GM18520 (cell line): ENCODE measurements at regions not wholly inside any gene's neighbourhood (a gene's known extent, or its start where the extent isn't known, plus 50 kb on each side); places are given as distances from the start of the nearest gene placed in this dataset.

ENCODE experiments used
- ATAC-seq: cut with Tn5 transposase; IDR thresholded peaks from one replicate; pipeline ENCODE4 v1.9.1; 2021; ENCODE audit not compliant: unreplicated experiment

DNA sequence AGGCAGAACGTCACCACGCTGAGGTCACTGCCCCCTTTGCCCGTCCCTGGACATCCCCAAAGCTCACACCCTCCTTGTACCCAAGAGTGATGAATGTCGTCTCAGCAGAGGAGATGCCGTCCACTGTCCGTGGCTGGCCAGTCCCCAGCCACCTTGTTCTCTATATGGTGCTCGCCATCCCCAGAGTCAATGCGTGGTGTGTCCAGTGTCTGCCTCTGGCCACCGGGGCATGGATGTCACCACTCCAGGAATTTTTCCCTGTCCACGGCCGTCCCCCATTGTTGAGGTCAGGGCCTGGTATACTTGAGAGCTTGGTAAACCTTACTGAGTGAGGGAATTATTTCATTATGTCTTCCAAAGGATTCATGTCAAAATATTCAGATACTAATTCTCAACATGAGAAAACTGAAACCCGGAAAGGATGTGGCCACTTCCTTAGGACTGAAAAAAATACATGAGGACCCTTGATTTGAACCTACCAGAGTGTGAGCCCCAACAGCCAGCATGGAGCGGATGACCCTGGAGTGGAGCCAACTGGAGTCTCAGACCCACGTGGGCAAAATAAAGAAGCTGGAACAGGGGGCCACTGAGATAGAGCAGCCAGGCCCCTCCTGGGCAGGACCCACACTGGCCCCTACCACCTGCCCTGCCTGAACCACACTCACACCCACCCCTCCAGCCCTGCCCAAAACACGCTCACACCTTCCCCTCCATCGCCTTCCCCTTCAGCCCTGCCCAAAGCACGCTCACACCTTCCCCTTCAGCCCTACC, 376.4 kb downstream of the BRD1 start:
- no peak for ATAC-seq

DNA sequence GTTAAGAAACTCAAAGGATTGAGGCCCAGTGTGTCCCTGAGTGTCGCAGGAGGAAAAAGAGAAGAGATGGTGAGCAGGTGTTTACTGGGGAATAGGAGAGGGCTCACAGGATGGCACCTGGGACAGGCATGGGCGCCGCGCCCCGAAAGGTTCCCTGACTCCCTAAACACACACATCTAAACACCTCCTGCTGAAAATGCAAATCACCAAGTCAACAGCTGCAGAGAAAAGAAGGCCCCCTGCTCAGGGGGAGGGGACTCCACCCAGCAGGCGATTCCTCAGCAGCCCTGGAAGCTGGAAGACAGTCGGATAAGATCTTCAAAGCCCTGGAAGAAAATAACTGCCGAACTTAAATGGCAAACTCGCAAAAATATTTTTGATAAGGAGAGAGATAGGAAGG, 377.2 kb downstream of the BRD1 start:
- no peak for ATAC-seq

DNA sequence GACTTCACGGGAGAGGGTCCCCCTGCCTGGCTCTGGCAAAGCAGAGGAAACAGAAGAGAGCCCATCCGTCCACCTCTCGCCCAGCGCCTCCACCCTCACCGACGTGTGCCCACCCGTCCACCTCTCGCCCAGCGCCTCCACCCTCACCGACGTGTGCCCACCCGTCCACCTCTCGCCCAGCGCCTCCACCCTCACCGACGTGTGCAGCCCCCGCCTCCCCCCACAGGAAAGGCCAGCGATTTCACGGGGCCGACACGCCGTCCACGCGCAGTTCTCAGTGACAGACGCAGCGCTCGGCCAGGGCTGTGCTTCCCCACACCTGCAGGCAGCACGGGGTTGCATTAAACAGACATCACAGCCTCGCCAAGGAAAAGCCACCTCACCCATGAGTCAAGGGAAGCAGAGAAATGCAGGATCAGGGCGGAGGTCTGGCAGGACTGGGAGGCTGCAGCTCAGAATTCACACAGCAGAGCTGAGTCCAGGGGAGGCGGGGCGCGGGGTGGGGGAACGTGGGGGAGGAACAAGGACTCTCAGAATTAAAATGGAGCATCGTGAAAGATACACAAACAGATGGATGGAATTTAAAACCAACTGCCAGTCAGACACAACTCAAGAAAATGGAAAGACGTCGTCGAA, 377.7 kb downstream of the BRD1 start:
- ATAC-seq: no peak

DNA sequence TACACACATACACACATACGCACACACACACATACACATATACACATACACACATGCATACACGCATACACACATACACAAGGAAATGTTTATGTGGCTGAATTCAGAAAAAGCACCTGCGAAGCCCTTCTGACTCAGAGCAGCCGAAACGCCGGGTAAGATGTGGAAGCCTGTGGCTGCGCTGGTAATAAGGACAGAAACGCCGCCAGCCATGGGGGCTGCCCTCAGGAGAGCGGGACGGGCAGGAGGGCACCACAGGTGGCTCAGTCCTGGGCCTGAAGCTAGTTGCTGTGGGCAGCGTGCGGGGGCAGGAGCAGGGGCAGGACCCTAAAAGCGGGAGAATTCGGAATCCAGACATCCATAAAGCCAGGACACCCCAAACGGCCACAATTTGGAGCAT, 378.3 kb downstream of the BRD1 start:
- ATAC-seq: no peak

DNA sequence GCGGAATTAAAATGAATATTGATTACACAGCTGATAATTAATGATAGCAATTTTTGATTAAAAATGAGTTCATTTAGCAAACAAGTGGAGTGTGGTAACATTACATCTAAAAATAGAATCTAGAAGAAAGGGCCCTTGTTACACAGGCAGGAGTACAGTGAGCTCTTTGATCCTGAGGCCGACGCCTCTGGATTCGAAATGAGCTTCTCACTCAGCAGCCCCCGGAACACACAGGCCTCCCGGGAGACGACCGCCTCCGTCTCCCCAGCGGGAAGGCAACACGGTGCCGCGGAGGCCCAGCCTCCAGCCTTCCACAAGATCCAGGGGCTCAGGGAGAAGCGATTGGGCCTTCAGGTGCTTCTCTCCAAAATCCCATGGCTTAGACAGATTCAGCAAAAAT, 379.1 kb downstream of the BRD1 start:
- ATAC-seq: no peak

DNA sequence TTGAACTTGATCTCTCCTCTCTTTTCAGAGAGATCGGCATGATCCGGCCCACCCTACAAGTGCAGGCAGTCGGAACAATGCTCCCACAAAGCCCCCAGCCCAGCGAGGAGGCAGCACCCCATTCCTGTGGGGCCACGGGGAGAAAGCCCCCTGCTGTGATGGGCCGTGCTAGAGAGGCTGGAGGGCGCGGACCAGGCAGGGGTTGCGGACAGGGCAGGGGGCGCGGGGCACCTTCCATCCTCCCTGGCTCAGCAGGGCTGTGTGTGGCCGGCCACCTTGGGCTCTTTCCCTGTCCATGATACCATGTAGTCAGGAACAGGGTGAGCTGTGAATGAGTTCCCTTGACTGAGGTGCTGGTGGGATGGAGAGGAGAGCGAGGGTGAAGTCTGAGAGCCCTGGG, 379.8 kb downstream of the BRD1 start:
- no peak for ATAC-seq

DNA sequence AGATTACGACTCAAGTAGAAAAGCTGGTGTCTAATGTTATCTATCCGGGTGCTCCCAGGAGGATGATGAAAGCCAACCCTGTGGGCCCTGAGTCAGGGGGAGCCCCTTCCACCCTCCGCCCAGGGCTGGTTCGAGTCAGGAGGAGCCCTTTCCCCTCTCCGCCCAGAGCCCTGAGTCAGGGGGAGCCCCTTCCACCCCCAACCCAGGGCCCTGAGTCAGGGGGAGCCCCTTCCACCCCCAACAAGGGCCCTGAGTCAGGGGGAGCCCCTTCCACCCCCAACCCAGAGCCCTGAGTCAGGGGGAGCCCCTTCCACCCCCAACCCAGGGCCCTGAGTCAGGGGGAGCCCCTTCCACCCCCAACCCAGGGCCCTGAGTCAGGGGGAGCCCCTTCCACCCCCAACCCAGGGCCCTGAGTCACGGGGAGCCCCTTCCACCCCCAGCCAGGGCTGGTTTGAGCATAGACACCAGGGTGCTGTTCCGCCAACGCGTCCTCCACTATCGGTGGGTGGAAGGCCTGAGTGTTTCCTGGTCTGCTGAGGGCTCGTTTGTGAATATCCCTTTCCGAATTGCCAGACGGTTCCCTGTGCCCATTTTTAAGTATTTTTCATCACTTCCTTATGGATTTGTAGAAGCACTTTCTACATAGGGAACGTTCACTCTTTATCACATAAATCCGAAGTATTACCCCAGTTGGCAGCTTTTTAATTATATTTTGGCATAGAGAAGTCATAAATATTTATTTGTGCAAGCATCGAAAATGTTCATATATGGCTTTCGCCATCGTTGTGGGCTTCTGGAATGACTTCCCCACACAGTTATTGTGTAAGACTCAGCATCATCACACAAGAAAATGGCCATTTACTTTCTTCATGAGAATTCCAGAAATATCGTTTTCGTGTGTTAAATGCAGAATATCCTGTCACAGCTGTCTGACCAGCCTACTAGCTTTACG, 380.6 kb downstream of the BRD1 start:
- ATAC-seq: no peak

DNA sequence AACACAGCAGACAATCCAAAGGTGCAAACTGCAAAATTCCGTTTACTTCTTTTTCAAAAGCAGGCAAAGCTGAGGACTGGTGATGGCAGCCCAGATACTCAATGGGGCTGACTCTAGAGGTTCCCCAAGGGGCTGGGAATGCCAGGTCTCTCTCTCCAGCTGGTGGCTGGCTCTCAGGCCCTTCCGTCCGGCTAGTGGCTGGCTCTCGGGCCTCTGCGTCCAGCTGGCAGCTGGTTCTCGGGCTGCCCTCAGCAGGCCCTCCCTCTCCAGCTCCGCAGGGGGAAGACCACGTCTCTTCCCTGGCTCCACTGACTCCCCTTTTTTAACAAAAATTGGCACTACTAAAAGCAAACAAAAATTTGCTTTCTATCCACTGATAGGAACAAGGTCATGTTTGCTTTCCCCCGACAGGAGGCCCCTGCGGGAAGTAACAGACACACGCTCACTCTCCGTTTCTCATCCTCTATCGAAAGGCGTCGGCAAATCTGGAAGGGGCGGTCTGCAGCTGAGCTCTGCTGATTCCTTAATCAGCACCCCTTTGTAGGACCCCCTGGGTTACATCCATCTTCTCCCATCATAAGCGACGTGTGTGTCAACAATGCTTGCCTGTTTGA, 381.4 kb downstream of the BRD1 start:
- no peak for ATAC-seq

DNA sequence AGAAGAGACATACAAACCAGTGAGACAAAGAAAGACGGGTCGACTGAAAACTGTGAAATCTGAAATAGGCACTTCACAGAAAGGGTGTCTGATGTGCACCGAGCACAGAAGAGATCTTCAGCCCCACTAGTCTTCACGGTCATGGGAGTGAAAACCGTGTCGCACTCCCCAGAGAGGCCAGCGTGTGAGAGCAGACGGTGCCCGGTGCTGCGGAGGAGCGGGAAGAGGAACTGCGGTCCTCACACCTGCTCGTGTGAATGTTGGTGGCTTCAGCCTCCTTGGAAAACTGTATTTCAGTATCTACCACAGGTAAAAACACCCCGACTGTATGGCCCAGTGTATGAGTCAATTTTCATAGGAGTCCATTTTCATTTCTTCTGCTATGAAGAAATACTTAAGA, 382.9 kb downstream of the BRD1 start:
- ATAC-seq: no peak

DNA sequence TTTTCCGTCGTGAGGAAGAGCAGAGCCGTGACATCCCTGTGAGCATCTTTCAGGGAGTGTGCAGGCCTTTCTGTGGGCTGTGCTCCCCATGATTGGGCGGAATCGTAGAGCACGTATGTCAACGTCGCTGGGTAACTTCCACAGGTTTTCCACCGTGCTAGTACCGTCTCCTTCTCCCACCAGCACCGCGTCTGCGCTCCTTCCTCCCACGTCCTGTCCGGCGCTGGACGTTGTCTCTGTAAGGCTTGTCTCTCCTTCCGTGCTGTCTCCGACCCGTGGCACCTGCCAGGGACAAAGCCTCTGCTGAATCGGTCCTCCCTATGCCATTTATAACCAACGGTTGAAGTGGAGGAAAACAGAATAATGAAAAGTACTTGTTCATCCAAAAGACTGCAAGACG, 386.7 kb downstream of the BRD1 start:
- ATAC-seq: no peak

DNA sequence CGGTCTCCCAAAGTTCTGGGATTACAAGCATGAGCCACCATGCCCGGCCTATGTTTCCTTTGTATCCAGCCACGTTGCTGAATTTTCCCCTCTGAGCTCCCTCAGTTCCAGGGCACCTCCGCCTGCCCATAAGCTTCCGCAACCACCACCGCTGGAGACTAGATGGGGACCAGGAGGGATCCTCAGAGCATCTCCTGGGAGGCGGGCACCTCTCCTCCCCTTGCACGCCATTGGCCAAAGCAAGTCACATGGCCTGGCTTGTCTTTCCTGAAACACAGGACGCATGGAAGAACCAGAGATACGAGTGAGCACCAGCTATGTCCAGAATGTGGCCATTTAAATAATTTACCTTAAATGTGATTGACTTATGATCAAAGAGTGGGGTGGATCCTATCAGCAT, 388.3 kb downstream of the BRD1 start:
- ATAC-seq: no peak

DNA sequence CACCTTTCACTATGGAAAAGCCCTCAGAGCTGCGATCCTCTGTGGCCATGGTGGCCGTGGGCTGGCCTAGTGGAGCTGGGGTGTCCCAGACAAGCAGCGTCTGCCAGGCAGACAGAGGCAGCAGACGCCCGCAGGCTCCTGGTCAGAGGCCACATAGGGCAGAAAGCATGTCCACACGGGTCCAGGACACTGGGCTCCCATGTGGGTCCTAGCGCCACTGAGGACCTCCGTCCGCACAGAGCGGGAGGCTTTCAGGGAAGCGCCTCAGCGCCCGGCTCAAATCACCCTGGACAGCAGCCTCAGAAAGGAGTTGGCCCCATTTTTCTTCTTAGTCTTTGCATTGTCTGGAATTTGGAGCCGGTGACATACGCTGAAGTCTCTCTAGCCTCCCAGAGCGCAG, 389.7 kb downstream of the BRD1 start:
- no peak for ATAC-seq

DNA sequence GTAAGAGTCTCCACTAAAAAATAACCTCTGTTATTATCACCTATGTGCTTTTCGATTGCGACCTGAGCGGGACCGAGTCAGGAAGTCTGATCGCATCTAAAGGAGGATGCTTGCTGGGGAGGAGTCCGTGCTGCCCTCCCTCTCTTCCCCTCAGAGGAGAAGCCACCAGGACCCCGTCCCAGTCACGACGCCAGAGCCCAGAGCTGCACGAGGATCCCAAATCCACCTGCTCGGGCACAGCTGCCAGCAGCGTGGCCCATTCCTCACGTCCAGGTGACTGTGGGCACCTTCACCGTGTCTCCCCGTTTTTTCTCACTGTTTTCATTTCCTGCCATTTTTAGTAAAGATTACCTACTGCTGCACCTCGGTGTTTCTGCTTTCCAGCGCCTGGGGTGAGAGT, 390.3 kb downstream of the BRD1 start:
- ATAC-seq: no peak

DNA sequence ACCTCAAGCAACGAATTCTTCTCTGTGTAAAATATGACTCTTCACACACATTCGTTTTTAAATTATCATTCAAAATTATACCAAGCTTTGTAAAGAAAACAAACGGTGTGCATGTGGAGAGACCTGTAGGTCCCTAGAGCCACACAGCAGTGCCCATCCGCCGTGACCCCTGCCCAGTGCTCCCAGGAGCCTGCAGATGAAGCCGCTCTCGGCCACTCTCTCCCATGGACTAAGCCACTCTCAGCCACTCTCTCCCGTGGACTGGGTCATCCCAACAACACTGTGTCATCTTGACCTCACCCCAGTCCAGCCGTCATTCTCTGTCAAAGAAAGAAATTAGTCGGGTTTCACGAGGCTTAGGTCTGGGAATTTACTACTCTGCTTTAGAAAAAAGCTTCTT, 391.6 kb downstream of the BRD1 start:
- ATAC-seq: no peak

DNA sequence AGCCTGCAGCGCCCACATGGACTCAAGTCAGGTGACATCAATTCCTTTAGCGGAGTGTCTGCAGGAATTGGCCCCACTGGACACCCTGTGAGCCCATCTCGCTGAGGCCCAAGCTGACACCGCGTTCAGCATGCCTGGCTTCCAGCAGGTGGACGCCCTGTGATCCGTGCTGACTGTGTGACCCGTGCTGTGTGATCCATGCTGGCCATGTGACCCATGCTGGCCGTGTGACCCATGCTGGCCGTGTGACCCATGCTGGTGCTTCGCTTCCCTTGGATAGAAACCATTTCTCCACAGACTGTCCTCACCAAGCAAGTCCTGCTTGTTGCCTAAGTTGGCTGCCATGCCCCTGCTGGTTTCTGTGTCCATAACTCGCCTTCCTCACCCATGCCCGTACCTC, 392.1 kb downstream of the BRD1 start:
- no peak for ATAC-seq

DNA sequence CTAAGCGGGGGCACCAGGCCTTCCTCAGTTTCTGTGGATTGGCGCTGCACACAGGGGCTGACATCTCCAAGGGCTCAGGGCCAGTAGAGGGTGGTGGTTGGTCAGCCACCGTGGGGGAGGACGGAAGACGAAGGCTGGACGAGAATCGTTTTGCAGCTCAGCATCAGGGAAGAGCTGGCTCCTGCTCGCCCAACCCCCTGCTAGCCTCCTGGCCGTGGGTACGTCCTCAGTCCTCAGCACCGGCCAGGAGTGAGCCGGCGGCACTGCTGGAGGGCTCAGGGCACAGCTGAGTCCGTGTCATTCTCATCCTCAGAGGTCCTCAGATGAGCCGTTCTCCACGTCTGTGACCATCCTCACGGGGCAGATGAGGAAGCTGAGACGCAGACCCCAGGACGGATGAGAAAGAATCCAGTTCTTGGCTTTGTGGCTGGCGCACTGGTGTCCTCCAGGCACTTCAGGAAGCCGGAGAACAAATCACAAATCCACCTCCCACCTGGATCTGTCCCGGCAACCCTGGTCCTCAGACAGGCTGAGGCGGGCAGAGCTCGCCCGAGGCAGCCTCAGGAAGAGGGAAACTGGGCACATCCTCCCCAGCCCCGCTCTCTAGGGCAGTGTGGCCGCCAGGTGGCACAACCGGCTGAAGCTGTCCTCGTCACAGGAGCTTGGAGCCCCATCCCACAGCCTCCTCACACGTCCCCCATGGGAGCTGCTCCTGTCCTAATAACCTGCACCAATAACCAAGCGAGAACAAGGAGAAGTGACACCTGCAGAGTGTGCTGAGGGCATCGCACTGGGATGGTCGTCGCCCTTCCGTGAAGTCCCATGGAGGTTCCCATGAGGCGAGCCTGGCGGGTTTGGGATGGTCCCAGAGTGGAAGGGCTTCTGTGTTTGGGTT, 393.7 kb downstream of the BRD1 start:
- no peak for ATAC-seq

DNA sequence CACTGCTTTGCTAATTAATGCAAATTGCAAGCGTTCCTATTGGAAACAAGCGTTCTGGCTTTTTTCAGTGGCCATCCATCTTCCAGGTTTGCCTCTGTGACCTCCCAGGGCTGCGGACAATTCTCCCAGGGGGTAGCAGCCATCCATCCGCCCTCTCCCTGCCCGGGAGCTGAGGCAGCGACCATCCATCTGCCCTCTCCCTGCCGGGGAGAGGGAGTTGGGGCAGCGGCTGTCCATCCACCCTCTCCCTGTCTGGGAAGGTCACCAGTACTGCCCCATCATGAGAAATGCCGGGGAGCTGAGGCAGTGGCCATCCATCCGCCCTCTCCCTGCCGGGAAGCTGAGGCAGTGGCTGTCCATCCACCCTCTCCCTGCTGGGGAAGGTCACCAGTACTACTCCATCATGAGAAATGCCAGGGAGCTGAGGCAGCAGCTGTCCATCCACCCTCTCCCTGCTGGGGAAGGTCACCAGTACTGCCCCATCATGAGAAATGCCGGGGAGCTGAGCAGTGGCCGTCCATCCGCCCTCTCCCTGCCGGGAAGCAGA, 394.7 kb downstream of the BRD1 start:
- ATAC-seq: no peak

DNA sequence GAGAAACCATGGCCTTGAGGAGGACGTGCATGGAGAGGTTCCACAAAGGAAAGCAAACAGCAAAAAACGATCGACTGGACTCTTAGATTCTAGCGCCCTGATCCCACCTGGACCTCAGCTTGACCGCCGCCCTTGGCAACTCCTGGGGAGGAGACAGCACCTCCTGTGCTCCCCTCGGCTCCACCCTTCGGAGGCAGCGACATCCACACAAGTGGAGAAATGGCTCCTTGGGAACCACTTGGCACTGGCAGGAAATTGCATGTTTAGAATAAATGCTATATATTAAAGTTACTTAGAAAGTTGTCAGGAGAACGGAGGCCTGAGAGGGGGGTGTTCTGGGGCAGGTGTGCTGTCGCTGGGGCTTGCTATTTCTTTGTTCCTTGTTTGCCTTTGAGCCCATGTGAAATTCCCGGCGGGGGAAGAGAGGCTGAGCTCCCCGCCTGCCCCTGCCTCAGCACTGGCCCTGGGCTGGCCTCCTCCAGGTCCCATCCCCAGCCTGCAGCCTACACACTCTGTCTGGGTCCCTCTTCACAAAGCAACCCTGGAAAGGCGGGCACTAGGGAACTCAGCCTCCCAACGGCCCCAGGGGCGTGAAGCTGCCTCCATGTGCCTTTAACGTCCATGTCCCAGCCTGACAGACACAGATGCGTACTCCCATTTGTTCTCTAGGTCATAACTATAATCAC, 395.3 kb downstream of the BRD1 start:
- ATAC-seq: no peak

DNA sequence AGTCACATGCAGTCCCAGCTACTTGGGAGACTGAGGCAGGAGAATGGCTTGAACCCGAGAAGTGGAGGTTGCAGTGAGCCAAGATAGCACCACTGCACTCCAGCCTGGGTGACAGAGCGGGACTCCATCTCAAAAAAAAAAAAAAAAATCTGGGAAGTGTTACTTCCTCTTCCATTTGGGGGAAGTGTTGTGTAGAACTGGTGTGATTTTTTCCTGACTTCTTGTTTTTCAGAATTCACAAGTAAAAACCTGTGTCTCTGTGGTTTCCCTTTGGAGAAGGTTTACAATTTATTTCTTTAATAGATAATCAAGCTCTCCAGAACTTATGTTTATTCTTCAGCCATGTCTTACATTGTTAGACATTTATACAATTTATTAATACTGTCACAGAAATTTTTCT, 396.1 kb downstream of the BRD1 start:
- no peak for ATAC-seq

DNA sequence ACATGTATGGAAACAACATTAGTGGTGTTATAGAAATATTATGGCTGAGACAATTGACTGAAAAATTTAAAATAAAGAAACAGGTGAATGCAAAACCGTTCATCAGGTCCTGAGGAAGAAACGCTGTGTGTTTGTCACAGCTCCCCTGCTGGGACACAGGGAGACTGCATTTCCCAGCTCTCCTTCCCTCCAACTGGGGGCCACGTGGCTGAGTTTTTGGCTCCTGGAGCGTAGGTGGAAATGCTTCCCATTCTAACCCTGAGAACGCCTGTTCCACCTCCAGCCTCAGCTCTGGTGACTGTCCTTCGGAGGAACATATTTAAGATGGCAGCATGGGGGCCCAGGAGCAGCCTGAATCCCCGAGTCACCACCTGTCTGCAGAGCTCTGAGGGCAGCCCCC, 398.6 kb downstream of the BRD1 start:
- ATAC-seq: no peak
